ENCODE measurements at regions not wholly inside any gene's neighbourhood (a gene's known extent, or its start where the extent isn't known, plus 50 kb on each side); places are given as distances from the start of the nearest gene placed in this dataset.

- Histone ChIP-seq H3K4me3 (no peak overlapping the region), H3K9me3 (no peaks in the 10 kb centered on the region), H3K36me3 (no peaks in the 10 kb centered on the region), H3K4me1 (no peaks in the 10 kb centered on the region), H3K27me3 (no peaks in the 10 kb centered on the region), H3K27ac (no peak overlapping the region)
- no peak for ATAC-seq
- TF ChIP-seq POLR2A (IDR thresholded peaks at IDR 0.05), result no peak
- TF ChIP-seq CTCF (IDR thresholded peaks at IDR 0.05), result no peak
- intact Hi-C loops (cut with DNase I), result no loop called here
- no peak for DNase-seq
Observed at GRCh38 chr3:102295756-102296155, 139.1 kb upstream of the ZPLD1 start.

- no peak overlapping the region for H3K4me3 ChIP-seq
- no peaks in the 10 kb centered on the region for H3K4me1 ChIP-seq
- TF ChIP-seq POLR2A (IDR thresholded peaks at IDR 0.05) (no peak), CTCF (IDR thresholded peaks at IDR 0.05) (no peak)
- H3K27me3 ChIP-seq, result no peaks in the 10 kb centered on the region
- no peak overlapping the region for H3K27ac ChIP-seq
- DNase-seq, result no peak
- no peaks in the 10 kb centered on the region for H3K36me3 ChIP-seq
- WGBS (ENCODE audit: insufficient coverage, low coverage, low lambda C conversion rate, missing lambda C conversion rate), result 57% methylated on average over 3 of the region's 3 CpGs
- ATAC-seq, result no peak
- H3K9me3 ChIP-seq, result no peaks in the 10 kb centered on the region
- intact Hi-C loops (cut with DNase I), result no loop called here
Observed at GRCh38 chr3:102297072-102297658, 137.7 kb upstream of the ZPLD1 start.

- DNase-seq (no peak), ATAC-seq (no peak)
- no peak overlapping the region for H3K27ac ChIP-seq
- H3K27me3 ChIP-seq, result no peaks in the 10 kb centered on the region
- intact Hi-C loops (cut with DNase I), result no loop called here
- no peaks in the 10 kb centered on the region for H3K36me3 ChIP-seq
- 33% methylated on average over 3 of the region's 3 CpGs for WGBS (ENCODE audit: insufficient coverage, low coverage, low lambda C conversion rate, missing lambda C conversion rate)
- no peaks in the 10 kb centered on the region for H3K4me1 ChIP-seq
- H3K9me3 ChIP-seq, result no peaks in the 10 kb centered on the region
- TF ChIP-seq POLR2A (IDR thresholded peaks at IDR 0.05), result no peak
- TF ChIP-seq CTCF (IDR thresholded peaks at IDR 0.05), result no peak
- H3K4me3 ChIP-seq, result no peak overlapping the region
Observed at GRCh38 chr3:102299125-102299877, 135.5 kb upstream of the ZPLD1 start.

DNA sequence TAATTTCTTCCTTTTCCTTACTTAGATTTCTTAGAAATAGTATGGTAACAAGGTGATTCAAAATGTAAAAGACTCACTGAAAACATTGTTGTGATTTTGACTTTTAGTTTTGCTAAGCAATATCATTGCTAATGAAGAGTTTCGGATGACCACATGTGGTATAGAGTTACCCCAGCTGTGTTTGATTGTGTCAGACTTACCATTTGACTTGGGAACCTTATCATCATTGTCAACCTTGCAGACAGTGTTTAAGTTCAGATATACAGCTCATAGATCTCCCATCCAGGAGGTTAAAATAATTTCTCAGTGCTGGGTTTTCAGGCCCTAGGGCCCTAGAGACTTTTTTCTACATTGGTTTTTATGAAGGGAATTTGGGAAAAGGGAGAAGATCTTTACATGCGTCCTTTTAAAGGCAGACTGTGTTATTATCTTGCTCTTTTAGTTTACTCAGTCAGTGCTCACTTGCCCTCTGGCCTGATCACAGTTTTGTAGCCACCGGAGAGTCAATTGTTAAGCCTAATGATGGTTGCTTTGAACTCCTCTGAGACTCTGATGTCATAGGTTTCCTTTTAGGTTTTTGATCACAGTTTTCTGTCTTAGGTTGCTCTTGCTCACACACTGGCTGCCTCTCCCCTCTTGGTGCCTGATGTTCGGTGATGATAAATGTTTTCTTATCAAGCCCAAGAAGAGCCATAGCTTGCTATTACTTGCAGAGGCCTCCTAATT lies 133.5 kb upstream of the ZPLD1 start:
- DNase-seq (no peak), ATAC-seq (no peak)
- Histone ChIP-seq H3K27me3 (no peaks in the 10 kb centered on the region), H3K9me3 (no peaks in the 10 kb centered on the region), H3K36me3 (no peaks in the 10 kb centered on the region), H3K4me3 (no peak overlapping the region), H3K4me1 (no peaks in the 10 kb centered on the region), H3K27ac (no peak overlapping the region)
- intact Hi-C loops (cut with DNase I), result no loop called here
- TF ChIP-seq POLR2A (IDR thresholded peaks at IDR 0.05) (no peak), CTCF (IDR thresholded peaks at IDR 0.05) (no peak)
- WGBS (ENCODE audit: insufficient coverage, low coverage, low lambda C conversion rate, missing lambda C conversion rate), result 52% methylated on average over 4 of the region's 4 CpGs

Measured in right lobe of liver (tissue), 6 donors.